HuH-7.5 (cell line): ENCODE measurements at regions not wholly inside any gene's neighbourhood (a gene's known extent, or its start where the extent isn't known, plus 50 kb on each side); places are given as distances from the start of the nearest gene placed in this dataset.

ENCODE experiments used
- DNase-seq: peaks from one replicate; pipeline ENCODE4 v3.0.0; 2011; ENCODE audit warnings: low spot score

GRCh38 chr16:27685807-27686206 lies 135.9 kb downstream of the KATNIP start:
- no peak for DNase-seq

GRCh38 chr16:27686926-27687325 lies 137.0 kb downstream of the KATNIP start:
- no peak for DNase-seq

- no peak for DNase-seq
These were observed 137.7 kb downstream of the KATNIP start for GRCh38 chr16:27687605-27688004.

- no peak for DNase-seq
These were observed 139.8 kb downstream of the KATNIP start for GRCh38 chr16:27689711-27690110.

- peak; percentile 21 for DNase-seq
These were observed 140.7 kb downstream of the KATNIP start for GRCh38 chr16:27690608-27691007.

- no peak for DNase-seq
These were observed 141.8 kb downstream of the KATNIP start for GRCh38 chr16:27691721-27692120.

- DNase-seq: no peak
These were observed 142.6 kb downstream of the KATNIP start for GRCh38 chr16:27692576-27692975.

GRCh38 chr16:27695161-27695560 lies 145.2 kb downstream of the KATNIP start:
- no peak for DNase-seq

- peak; percentile 25 for DNase-seq
These were observed 148.3 kb downstream of the KATNIP start for GRCh38 chr16:27698266-27698665.

- no peak for DNase-seq
These were observed 148.8 kb downstream of the KATNIP start for GRCh38 chr16:27698746-27699145.

- no peak for DNase-seq
These were observed 149.6 kb downstream of the KATNIP start for GRCh38 chr16:27699540-27699939.

GRCh38 chr16:27700304-27700995 lies 150.5 kb downstream of the KATNIP start:
- DNase-seq: no peak

GRCh38 chr16:27701381-27701780 lies 151.4 kb downstream of the KATNIP start:
- DNase-seq: no peak

- no peak for DNase-seq
These were observed 153.2 kb downstream of the KATNIP start for GRCh38 chr16:27703121-27703520.

- DNase-seq: no peak
These were observed 153.6 kb downstream of the KATNIP start for GRCh38 chr16:27703545-27703944.

- no peak for DNase-seq
These were observed 154.3 kb downstream of the KATNIP start for GRCh38 chr16:27704252-27704651.

- no peak for DNase-seq
These were observed 156.4 kb downstream of the KATNIP start for GRCh38 chr16:27706156-27706865.

- DNase-seq: no peak
These were observed 157.1 kb downstream of the KATNIP start for GRCh38 chr16:27706866-27707685.

GRCh38 chr16:27708651-27709050 lies 158.7 kb downstream of the KATNIP start:
- DNase-seq: no peak

GRCh38 chr16:27712251-27712711 lies 162.3 kb downstream of the KATNIP start:
- DNase-seq: no peak

- no peak for DNase-seq
These were observed 167.8 kb downstream of the KATNIP start for GRCh38 chr16:27717726-27718125.

GRCh38 chr16:27718201-27719105 lies 168.5 kb downstream of the KATNIP start:
- no peak for DNase-seq
